Activated CD8-positive, alpha-beta memory T cell treated with anti-CD3 and anti-CD28 coated beads for 24 hours (primary cell): ENCODE measurements at regions not wholly inside any gene's neighbourhood (a gene's known extent, or its start where the extent isn't known, plus 50 kb on each side); places are given as distances from the start of the nearest gene placed in this dataset.
"Not testable (repeated sequence)": the region's sequence is repeated elsewhere in the genome, so short reads cannot be mapped to it uniquely, and the experiment has no call there.

Experiments
- DNase-seq: peaks from one replicate; pipeline ENCODE4 v3.0.0-alpha.2; 2020

DNA sequence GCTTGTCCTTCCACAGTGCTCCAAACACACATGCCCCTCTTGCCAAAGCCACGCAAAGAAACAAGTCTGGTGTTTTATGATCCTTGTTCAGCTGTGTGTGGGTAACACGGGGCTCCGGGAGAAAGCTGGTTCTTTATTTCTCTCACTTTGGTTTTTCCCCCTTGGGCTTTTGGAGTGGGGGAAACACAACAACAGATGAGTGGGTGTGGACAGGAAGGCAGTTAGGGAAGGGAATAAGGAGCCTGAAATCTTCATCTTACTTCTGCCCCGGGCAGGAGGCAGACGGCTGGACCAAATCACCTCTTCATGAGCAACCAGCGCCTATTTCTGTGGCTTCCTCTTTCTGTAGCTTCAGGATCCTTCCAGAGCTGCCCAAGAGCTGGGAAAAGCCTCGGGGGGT lies 218.5 kb downstream of the PHETA1 start:
- no peak for DNase-seq

GRCh38 chr12:111149299-111149698 lies 219.6 kb downstream of the PHETA1 start:
- DNase-seq, result no peak

DNA sequence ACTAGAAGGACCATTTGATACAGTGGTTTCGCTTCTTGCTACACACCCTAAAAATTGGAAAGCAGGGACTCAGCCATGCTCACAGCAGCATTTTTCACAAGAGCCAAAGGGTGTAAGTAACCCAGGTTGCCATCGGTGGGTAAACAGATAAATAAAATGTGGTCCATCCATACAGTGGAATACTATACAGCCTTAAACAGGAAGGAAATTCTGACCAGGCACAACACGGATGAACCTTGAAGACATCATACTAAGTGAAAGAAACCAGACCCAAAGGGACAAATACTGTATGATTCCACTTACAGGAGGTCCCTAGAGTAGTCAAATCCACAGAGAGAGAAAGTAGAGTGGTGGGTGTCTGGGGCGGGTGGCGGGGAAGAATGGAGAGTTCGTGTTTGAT lies 220.9 kb downstream of the PHETA1 start:
- DNase-seq, result no peak

- no peak for DNase-seq
Observed at GRCh38 chr12:111143271-111143670, 222.9 kb upstream of the MYL2 start.

GRCh38 chr12:111141205-111141604 lies 220.8 kb upstream of the MYL2 start:
- DNase-seq, result no peak

DNA sequence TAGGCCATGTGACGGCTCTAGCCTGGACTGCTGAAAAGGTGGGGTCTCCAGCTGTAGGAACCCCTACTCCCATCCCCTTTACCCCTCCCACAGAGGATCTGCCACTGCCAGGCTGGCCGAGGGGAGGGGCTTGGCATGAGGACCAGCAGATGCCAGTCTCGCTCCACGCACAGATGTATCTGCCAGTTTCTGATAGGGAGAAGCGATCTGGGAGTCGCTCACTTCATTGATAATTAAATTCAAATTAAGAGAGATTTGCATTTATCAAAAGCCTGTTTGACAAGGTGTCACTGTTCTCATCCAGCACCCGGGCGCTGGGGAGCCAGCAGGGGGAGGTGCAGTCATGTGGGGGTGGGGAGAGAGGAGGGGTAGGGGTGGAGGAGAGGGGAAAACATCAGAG lies 217.6 kb upstream of the MYL2 start:
- no peak for DNase-seq

DNA sequence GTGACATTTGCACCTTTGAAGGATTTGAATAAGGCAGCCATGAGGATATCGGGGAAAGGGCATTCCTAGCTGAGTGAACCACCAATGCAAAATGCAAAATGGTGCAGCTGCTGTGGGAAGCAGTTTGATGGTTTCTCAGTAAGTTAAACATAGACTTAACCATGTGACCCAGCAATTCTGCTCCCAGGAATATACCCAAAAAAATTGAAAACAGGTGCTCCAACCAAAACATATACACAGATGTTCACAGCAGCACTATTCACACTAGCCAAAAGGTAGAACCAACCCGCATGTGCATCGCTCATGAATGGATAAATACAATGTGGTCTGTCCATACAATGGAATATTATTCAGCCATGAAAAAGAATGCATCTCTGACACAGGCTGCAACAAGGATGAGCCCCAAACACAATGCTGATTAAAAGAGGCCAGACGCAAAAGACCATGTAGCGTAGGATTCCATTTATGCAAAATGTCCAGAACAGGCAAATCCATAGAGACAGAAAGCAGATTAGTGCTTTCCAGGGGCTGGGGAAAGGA lies 215.0 kb upstream of the MYL2 start:
- DNase-seq, result no peak

- no peak for DNase-seq
Observed at GRCh38 chr12:111130336-111130735, 210.0 kb upstream of the MYL2 start.

DNA sequence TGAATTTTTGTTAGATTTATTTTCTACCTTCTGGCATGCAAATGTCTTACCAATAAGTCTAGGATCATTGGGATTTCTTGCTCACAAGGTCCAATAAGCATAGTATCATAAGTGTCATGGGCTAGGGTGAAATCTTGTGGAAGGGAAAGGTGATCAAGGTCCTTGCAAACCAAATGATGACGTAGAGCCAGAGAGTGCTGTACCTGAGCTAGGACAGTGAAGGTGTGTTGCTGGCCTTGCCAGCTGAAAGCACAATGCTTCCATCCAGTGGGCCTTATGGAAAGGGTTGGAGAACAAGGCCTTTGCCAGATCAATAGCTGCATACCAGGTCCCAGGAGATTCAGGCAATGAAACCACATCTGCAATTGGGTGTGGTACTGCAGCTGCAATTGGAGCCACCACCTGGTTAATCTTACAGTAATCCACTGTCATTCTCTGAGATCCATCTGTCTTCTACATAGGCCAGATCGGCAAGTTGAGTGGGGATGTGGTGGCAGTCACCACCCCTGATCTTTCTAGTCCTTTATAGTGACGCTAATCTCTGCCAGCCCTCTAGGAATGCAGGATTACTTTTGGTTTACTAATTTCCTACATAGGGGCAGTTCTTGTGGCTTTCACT lies 208.9 kb upstream of the MYL2 start:
- DNase-seq, result no peak

- no peak for DNase-seq
Observed at GRCh38 chr12:111126331-111126730, 206.0 kb upstream of the MYL2 start.

DNA sequence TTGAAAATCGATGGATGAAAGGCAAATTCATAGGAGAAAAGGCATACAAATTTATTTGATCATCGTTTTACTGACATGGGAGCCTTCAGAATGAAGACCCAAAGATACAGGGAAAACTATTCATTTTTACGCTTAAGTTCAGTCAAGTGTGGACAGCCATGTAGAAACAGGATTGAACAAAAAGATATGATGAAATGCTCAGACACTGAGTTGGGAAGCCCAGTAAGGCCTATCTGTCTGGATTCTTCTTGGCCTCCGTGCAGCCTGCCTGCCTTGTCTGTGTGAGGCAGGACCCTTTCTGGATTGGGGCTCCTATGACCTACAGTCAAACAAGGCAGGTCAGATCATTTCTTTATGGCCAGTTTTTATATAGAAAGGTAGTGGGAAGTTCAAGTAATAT lies 203.8 kb upstream of the MYL2 start:
- no peak for DNase-seq

- DNase-seq, result no peak
Observed at GRCh38 chr12:111123390-111123789, 203.0 kb upstream of the MYL2 start.

DNA sequence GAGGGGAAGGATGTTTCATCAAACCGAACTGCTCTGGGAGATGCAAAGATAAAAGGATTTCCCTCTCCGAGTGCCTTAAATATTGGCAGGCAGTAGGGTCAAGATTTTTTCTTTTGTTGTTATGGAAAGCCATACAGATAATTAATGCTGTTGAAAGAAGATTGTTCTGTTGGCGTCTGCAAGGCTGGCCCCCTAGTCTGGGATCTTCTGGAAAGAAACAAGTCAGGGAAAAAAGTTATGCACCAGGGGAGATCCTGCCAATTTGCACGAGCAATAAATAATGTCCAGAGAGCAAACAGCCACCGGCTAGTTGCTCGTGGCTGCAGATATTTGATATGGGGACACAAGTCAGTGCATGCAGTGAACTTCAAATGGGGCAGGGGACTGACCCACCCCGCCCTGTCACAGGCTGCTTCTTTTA lies 202.1 kb upstream of the MYL2 start:
- DNase-seq, result no peak

GRCh38 chr12:111121840-111122239 lies 201.5 kb upstream of the MYL2 start:
- no peak for DNase-seq

GRCh38 chr12:111120578-111120977 lies 200.2 kb upstream of the MYL2 start:
- no peak for DNase-seq

DNA sequence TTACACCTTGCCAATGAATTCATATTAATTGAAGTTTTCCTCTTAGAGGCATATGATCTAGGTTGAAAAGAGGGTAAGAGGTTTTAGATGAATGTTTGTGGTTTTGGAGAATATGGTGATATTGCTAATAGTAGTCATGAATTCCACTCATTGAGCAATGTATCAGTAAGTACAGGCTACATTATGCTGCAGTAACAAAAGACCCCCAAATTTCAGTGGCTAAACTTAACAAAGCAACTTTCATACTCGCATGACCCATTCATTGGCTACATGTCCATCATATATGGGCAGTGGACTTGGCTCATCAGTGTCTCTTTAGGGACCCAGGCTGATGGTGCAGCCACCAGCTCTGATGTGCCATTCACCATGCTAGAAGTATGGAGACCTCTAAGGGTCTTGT lies 196.6 kb upstream of the MYL2 start:
- no peak for DNase-seq

- DNase-seq, result not testable (repeated sequence)
Observed at GRCh38 chr12:111113313-111113712, 192.9 kb upstream of the MYL2 start.

GRCh38 chr12:111112311-111113098 lies 192.1 kb upstream of the MYL2 start:
- DNase-seq, result no peak

DNA sequence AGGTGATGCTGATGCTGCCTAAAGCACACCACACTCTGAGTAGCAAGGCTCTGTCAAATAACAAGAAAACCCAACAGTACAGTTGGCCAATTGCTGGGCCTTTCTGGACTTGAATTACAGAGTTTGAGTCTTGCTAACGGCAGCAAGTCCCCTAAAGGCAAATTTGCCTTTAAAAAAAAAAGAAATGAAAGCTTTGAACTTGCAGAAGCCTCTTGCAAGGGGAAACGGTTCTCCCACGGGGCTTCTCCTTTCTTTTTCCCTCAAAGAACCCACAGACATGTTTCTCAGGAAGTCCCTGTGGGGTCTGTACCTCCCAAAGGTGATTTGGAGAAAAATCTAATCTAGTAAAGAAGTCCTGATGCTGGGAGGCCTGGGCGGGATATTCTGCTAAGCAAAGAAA lies 191.3 kb upstream of the MYL2 start:
- DNase-seq, result no peak

GRCh38 chr12:111110556-111110955 lies 190.2 kb upstream of the MYL2 start:
- no peak for DNase-seq

DNA sequence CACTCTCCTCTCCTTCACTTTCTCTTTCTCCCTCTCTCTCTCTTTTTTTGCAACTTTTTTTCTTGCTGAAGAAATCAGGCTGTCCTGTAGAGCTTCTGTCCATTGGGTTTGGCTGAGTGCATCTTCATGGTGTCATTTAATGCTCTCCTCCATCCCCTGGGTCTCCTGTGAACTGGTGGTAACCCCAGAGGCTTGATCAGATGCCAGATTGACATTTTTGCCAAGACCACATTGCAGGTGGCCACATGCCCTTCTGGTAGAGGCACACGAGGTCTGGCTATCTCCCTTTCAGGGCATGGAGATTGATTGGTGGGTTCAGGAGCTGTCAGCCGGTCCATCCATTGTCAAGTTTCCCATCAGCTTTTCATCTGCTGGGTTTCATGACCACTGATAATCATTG lies 188.3 kb upstream of the MYL2 start:
- no peak for DNase-seq

DNA sequence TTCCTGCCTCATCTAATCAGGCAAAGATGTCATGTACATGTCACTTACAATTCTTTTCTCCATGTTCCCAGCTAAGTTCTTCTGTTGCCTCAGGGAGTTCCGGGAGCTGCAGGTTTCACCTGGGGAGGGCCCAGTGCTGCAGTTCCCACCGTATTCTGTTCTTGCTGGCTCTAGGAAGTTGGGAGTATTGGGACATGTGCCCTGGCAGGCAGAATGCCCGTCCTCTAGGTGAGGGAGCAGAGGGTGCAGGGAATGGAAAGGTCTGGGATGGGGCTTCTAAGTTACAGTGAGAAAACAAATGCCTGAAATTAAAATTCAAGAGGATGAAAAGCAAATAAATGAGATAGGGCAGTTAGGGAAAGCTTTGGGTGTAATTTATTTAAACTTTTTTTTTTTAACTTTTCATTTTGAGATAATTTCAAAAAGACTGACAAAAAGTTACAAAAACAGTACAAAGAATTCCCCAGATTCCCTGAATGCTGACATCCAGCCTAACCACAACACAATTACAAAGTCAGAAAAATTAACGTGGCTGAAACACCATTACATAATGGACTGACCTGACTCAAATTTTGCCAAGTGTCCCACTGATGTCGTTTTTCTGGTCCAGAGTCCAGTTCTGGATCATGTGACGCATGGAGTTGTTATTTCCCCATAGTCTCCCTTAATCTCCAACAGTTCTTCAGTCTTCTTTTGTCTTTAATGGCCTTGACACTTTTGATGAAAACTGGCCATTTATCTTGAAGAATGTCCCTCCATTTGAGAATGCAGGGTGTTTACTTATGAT lies 187.2 kb upstream of the MYL2 start:
- DNase-seq, result no peak

- no peak for DNase-seq
Observed at GRCh38 chr12:111105294-111105693, 184.9 kb upstream of the MYL2 start.

DNA sequence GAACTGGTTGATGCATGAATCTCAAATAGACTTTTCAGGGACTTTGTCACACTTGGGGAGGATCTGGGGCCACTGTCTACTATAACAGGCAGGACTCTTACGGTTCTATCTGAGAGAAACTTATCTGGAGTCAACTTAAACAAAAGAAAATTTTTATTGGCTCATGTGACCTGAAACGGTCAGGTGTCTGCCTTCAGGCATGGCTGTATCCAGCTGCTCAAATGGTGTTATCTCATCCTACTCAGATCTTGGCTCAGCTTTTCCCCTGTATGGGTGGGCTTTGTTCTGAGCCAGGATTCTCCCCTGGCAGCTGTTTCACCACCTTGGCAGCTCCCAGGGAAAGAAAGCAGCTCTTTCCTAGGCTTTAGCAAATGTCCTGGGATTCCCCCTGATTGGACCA lies 183.2 kb upstream of the MYL2 start:
- no peak for DNase-seq
